ENCODE measurements at regions not wholly inside any gene's neighbourhood (a gene's known extent, or its start where the extent isn't known, plus 50 kb on each side); places are given as distances from the start of the nearest gene placed in this dataset.

- DNase-seq (ENCODE audit: extremely low read depth, low read depth): no peak
- no peak for TF ChIP-seq CTCF (IDR thresholded peaks at IDR 0.05; ENCODE audit: low read depth, low read length)
Observed at GRCh38 chr1:8217809-8218208, 100.1 kb upstream of the SLC45A1 start.

GRCh38 chr1:8217011-8217711, 100.8 kb upstream of the SLC45A1 start:
- TF ChIP-seq CTCF (IDR thresholded peaks at IDR 0.05; ENCODE audit: low read depth, low read length): no peak
- no peak for DNase-seq (ENCODE audit: extremely low read depth, low read depth)

GRCh38 chr1:8216005-8216404, 101.9 kb upstream of the SLC45A1 start:
- TF ChIP-seq CTCF (IDR thresholded peaks at IDR 0.05; ENCODE audit: low read depth, low read length): no peak
- DNase-seq (ENCODE audit: extremely low read depth, low read depth): no peak

- peak; percentile 22 for TF ChIP-seq CTCF (IDR thresholded peaks at IDR 0.05; ENCODE audit: low read depth, low read length)
- no peak for DNase-seq (ENCODE audit: extremely low read depth, low read depth)
Observed at GRCh38 chr1:8214501-8215173, 103.3 kb upstream of the SLC45A1 start.

- no peak for TF ChIP-seq CTCF (IDR thresholded peaks at IDR 0.05; ENCODE audit: low read depth, low read length)
- DNase-seq (ENCODE audit: extremely low read depth, low read depth): no peak
Observed at GRCh38 chr1:8213676-8214075, 104.2 kb upstream of the SLC45A1 start.

GRCh38 chr1:8213136-8213535, 104.8 kb upstream of the SLC45A1 start:
- no peak for TF ChIP-seq CTCF (IDR thresholded peaks at IDR 0.05; ENCODE audit: low read depth, low read length)
- DNase-seq (ENCODE audit: extremely low read depth, low read depth): no peak

GRCh38 chr1:8212580-8213031, 105.3 kb upstream of the SLC45A1 start:
- no peak for DNase-seq (ENCODE audit: extremely low read depth, low read depth)

More at GRCh38 chr1:8212580-8213031, 105.3 kb upstream of the SLC45A1 start:
- no peak for TF ChIP-seq CTCF (IDR thresholded peaks at IDR 0.05; ENCODE audit: low read depth, low read length)

Measured in AG09319 (cell line).